Right ventricle myocardium superior (tissue), 1 donor: ENCODE measurements at regions not wholly inside any gene's neighbourhood (a gene's known extent, or its start where the extent isn't known, plus 50 kb on each side); places are given as distances from the start of the nearest gene placed in this dataset.
"Not testable (repeated sequence)": the region's sequence is repeated elsewhere in the genome, so short reads cannot be mapped to it uniquely, and the experiment has no call there.

Source experiments
- ATAC-seq: fragments of 200-7000 bp; cut with Tn5 transposase; one replicate; pipeline ENCODE4 v1.9.1; 2020; ENCODE audit warnings: mild to moderate bottlenecking; ENCODE audit not compliant: poor library complexity
- DNase-seq: peaks from one replicate; pipeline ENCODE4 v3.0.0-alpha.2; 2020
- intact Hi-C: fragments of 100-400 bp; cut with DNase I; formaldehyde crosslinking; loops from one replicate; pipeline ENCODE4 v1.11.2; 2022
- donor health status: DM: no; HTN: yes; CAD: no; lungs with severe emphysema.

DNA sequence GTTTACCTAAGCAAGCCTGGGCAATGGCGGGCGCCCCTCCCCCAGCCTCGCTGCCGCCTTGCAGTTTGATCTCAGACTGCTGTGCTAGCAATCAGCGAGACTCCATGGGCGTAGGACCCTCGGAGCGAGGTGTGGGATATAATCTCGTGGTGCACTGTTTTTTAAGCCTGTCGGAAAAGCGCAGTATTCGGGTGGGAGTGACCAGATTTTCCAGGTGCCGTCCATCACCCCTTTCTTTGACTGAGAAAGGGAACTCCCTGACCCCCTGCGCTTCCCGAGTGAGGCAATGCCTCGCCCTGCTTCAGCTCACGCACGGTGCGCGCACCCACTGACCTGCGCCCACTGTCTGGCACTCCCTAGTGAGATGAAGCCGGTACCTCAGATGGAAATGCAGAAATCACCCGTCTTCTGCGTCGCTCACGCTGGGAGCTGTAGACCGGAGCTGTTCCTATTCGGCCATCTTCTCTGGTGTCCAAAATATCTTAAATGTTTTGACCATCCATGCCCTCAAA, 698.8 kb upstream of the AADAT start:
- ATAC-seq, intact Hi-C loops, DNase-seq: not testable (repeated sequence)

GRCh38 chr4:170777663-170778062, 687.9 kb upstream of the AADAT start:
- ATAC-seq: no peak
- intact Hi-C loops: no loop called here
- no peak for DNase-seq

DNA sequence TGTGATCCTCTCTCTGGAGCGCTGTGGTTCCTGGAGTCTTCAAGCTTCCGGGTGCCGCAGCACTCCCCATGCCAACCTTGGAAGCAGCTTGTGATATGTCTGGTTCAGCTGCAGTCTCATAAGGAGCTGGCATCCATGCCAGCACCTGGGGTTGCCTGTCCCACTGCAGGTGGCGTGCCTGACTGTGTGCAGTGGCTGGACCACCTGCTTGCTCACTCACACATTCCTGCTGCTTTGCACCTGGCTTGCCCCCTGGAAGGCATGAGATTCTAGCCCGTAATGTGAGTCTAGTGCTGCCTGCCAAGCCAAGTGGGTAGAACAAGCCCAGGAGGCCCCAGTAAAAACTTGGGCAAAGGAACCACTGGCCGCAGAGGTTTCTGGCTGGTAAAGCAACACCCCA, 687.2 kb upstream of the AADAT start:
- no peak for ATAC-seq
- intact Hi-C loops: no loop called here
- DNase-seq: no peak

GRCh38 chr4:170775851-170776250, 686.1 kb upstream of the AADAT start:
- no peak for DNase-seq
- intact Hi-C loops: no loop called here
- ATAC-seq: no peak

GRCh38 chr4:170773709-170774273, 684.0 kb upstream of the AADAT start:
- DNase-seq (no peak), ATAC-seq (no peak)
- intact Hi-C loops: no loop called here

DNA sequence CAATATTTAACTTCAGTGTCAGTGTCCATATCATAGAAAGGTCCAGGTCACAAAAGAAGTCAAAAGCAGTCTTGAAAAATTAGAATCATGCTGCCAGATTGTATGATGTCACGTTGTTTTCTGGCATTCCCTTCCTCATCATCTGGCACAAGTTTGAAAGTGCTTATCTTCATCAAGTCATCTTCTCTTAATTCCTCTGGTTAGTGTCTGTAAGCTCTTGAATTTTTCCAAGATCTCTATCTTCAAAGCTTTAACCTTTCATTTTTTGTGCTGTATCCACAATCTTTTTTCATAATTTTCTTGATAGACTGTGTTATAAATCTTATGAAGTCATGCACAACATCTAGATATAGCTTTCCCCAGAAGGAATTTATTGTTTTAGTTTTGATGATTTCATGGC, 682.7 kb upstream of the AADAT start:
- ATAC-seq: no peak
- no peak for DNase-seq
- intact Hi-C loops: no loop called here

DNA sequence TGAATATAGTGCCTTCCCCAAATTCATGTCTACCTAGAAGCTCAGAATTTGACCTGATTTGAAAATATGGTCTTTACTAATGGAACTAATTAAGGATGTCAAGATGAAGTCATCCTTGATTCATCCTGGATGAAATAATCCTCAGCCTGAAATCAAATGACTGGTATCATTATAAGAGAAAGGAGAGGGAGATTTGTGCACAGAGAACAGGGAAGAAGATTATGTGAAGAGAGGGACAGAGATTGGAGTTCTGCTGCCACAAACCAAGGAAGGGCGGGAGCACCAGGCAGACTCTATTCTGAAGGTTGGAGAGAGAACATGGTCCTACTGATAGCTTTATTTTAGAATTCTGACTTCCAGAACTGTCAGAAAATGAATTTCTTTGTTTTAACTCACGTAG, 680.9 kb upstream of the AADAT start:
- ATAC-seq (no peak), DNase-seq (no peak)
- intact Hi-C loops: no loop called here

DNA sequence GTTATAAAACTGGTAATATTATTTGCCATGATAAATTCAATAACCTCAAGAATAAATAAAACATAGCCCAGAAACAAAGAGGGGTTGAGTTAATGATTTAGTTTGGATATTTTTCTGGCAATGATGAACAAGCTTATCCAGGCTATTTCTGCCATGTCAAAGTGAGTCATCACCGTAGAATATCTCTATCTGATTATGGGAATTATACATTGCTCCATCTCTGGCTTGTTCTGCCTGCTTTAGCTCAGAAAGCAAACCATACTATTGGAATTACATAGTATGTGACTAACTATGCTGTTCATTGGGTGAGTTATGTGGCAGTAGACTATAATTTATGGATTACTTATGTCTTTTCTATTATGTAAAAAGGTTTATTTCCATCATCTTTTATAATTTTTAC, 680.1 kb upstream of the AADAT start:
- ATAC-seq: no peak
- DNase-seq: no peak
- intact Hi-C loops: no loop called here

DNA sequence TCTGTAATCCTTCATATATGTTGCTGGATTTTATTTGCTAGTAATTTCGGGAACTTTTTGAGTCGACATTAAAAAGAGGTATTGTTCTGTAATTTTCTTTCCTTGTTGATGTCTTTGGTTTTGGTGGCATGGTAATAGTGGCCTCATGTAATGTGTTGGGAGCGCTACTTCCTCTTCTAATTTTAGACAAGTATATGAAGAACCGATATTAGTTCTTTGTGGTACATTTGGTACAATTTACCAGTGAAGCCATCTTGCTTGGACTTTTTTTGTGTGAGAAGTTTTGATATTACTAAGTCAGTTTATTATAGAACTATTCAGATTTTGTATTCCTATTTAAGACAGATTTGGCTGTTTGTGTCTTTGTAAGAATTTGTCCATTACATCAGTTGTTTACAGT, 669.2 kb upstream of the AADAT start:
- DNase-seq (no peak), ATAC-seq (no peak)
- intact Hi-C loops: no loop called here

DNA sequence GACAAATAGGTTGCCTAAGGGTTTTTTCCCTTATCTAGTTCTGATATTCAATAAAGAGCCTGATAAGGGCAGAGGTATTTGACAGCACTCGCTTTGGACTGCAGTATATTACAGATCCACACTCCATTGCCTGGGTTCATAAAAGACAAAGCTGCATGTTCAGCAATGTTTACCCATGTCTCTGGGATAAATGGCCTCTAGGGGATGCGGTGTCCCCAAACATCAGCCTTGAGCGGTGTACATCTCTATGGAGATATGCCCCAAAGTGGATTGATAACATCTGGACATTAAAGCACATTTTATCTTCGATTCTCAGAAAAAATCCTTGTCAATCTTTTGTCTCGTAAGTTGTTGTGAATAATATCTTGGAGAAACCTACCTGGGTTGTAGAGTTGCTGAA, 660.8 kb upstream of the AADAT start:
- no peak for ATAC-seq
- intact Hi-C loops: no loop called here
- DNase-seq: no peak

DNA sequence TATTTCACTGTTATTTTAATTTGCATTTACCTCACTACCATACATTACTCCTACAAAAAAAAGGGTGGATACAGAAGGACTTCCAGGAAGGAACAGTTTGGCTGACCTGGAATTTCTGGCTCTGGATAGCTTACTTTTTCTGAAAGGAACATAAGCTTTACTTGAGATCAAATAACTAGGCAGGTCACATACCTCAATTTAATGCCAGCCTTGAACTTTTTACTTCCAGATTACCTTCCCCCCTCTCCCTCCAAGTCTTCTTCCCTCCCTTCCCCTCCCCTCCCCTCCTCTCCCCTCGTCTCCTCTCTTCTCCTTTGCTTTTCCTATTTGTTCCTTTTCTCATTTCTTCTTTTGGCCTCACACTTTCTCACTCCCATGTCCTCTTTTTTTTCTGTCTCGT, 659.2 kb upstream of the AADAT start:
- intact Hi-C loops: no loop called here
- no peak for ATAC-seq
- no peak for DNase-seq

GRCh38 chr4:170743633-170744032, 653.9 kb upstream of the AADAT start:
- no peak for ATAC-seq
- intact Hi-C loops: no loop called here
- DNase-seq: no peak

- intact Hi-C loops: no loop called here
- DNase-seq: no peak
- ATAC-seq: no peak
Measured at GRCh38 chr4:170741856-170742255, 652.1 kb upstream of the AADAT start.

- intact Hi-C loops: no loop called here
- no peak for DNase-seq
- ATAC-seq: no peak
Measured at GRCh38 chr4:170736710-170737109, 647.0 kb upstream of the AADAT start.

- DNase-seq (no peak), ATAC-seq (no peak)
- intact Hi-C loops: no loop called here
Measured at GRCh38 chr4:170729897-170730296, 640.1 kb upstream of the AADAT start.

- no peak for ATAC-seq
- DNase-seq: no peak
- intact Hi-C loops: no loop called here
Measured at GRCh38 chr4:170729236-170729635, 639.5 kb upstream of the AADAT start.

GRCh38 chr4:170724191-170724590, 634.4 kb upstream of the AADAT start:
- intact Hi-C loops: no loop called here
- no peak for DNase-seq
- ATAC-seq: no peak

DNA sequence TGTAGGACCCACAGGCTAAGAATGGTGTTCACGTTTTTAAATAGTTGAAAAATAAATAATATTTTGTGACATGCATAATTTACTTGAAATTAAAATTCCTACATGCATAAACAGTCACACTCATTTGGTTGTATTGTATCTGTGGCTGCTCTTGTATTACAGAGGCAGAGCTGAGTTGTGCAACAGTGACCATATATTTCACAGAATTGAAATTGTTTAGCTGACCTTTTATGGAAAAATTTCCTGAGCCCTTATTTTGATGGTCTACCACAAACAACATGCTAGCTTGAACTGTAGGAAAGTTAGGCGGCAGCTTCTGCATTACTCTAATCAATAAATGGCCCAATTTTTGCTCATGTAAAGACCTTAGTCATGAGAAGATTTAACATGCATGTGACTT, 633.4 kb upstream of the AADAT start:
- ATAC-seq: no peak
- intact Hi-C loops: no loop called here
- no peak for DNase-seq

- intact Hi-C loops: no loop called here
- DNase-seq (no peak), ATAC-seq (no peak)
Measured at GRCh38 chr4:170721812-170722373, 632.1 kb upstream of the AADAT start.

DNA sequence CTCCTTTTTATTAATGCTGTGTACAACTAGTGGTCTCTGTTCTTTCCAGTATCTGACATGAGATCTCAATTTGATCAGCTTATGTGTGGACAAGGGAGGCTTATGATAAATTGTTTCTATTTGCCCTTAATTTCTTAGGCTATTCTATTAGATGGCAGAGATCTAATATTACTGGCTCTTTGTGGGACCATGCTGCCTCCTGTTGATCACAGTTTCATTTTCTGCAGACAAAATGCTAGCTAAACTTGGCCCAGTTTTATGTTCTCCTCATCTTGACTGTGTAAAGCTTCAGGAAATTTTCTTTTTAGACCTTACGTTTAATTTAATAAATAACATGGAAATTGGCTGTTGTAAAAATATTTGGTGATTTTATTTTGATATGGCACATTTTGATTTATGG, 627.1 kb upstream of the AADAT start:
- intact Hi-C loops: no loop called here

DNA sequence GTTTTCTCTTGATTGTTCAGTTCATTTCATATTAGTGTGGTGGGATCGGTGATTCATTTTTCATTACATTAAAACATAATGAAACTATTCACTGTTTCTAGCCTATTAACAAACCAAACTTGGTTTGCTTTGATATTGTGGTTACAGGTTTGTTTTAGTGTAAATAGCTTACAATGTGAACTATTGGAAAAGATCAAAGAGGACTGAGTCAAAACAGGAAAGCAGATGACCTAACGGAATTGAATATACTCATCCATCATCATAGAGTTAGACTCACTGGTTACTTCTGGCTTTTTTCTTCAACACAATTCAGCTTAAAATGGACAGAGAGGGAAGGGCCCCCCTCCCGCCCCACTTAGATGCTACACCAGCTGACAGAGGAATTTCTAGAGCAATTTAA, 616.2 kb upstream of the AADAT start:
- DNase-seq (no peak), ATAC-seq (no peak)
- intact Hi-C loops: no loop called here

More for the DNA sequence above, 627.1 kb upstream of the AADAT start:
- no peak for DNase-seq
- no peak for ATAC-seq
